GM18498 (cell line): ENCODE measurements at regions not wholly inside any gene's neighbourhood (a gene's known extent, or its start where the extent isn't known, plus 50 kb on each side); places are given as distances from the start of the nearest gene placed in this dataset.

Source experiments
- ATAC-seq: cut with Tn5 transposase; IDR thresholded peaks from one replicate; pipeline ENCODE4 v1.9.1; 2021; ENCODE audit warnings: mild to moderate bottlenecking, moderate library complexity; ENCODE audit not compliant: unreplicated experiment

- no peak for ATAC-seq
These were observed 203.4 kb upstream of the ZNF507 start for GRCh38 chr19:32141840-32142511.

- ATAC-seq: no peak
These were observed 198.7 kb upstream of the ZNF507 start for GRCh38 chr19:32146664-32147063.

GRCh38 chr19:32150605-32151004 is 194.8 kb upstream of the ZNF507 start:
- ATAC-seq: no peak

- ATAC-seq: no peak
These were observed 191.0 kb upstream of the ZNF507 start for GRCh38 chr19:32154418-32154817.

- no peak for ATAC-seq
These were observed 180.9 kb upstream of the ZNF507 start for GRCh38 chr19:32164384-32164992.

GRCh38 chr19:32165141-32165540 is 180.3 kb upstream of the ZNF507 start:
- ATAC-seq: no peak

- no peak for ATAC-seq
These were observed 179.7 kb upstream of the ZNF507 start for GRCh38 chr19:32165750-32166149.

- no peak for ATAC-seq
These were observed 179.2 kb upstream of the ZNF507 start for GRCh38 chr19:32166238-32166637.

GRCh38 chr19:32168111-32168510 is 177.3 kb upstream of the ZNF507 start:
- no peak for ATAC-seq

- ATAC-seq: no peak
These were observed 176.8 kb upstream of the ZNF507 start for GRCh38 chr19:32168606-32169005.

GRCh38 chr19:32171719-32172151 is 173.7 kb upstream of the ZNF507 start:
- no peak for ATAC-seq

GRCh38 chr19:32172566-32173160 is 172.7 kb upstream of the ZNF507 start:
- no peak for ATAC-seq

GRCh38 chr19:32173836-32174235 is 171.6 kb upstream of the ZNF507 start:
- ATAC-seq: no peak

GRCh38 chr19:32174386-32175113 is 170.9 kb upstream of the ZNF507 start:
- ATAC-seq: no peak

- no peak for ATAC-seq
These were observed 168.8 kb upstream of the ZNF507 start for GRCh38 chr19:32176591-32176990.

- no peak for ATAC-seq
These were observed 167.7 kb upstream of the ZNF507 start for GRCh38 chr19:32177686-32178085.

GRCh38 chr19:32178401-32178800 is 167.0 kb upstream of the ZNF507 start:
- no peak for ATAC-seq

GRCh38 chr19:32178956-32179355 is 166.5 kb upstream of the ZNF507 start:
- no peak for ATAC-seq

GRCh38 chr19:32181216-32181920 is 164.0 kb upstream of the ZNF507 start:
- ATAC-seq: no peak

GRCh38 chr19:32186542-32187330 is 158.7 kb upstream of the ZNF507 start:
- ATAC-seq: no peak
